HG02588 (cell line): ENCODE measurements at regions not wholly inside any gene's neighbourhood (a gene's known extent, or its start where the extent isn't known, plus 50 kb on each side); places are given as distances from the start of the nearest gene placed in this dataset.
"Not testable (repeated sequence)": the region's sequence is repeated elsewhere in the genome, so short reads cannot be mapped to it uniquely, and the experiment has no call there.

ENCODE experiments used
- ATAC-seq: cut with Tn5 transposase; IDR thresholded peaks from one replicate; pipeline ENCODE4 v1.9.1; 2021; ENCODE audit warnings: mild to moderate bottlenecking, moderate library complexity; ENCODE audit not compliant: unreplicated experiment

DNA sequence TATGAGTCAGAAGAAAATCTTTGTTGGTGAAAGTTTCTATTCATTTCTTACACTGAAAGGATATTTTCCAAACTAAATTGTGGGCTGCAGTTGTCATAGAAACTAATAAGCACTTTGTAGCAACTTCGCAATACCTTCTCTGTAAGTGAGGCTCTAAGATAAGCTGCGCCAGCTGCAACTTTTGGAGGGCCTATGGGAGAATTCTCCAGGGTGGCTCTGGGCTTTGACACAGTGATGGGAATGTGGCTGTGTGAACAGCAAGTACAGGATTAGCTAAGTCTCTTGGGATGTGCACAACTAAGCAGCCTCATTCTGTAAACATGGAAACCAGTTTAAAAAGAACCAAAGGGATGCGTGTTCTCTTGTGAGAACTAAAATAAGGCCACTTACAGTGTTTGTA is 124.6 kb upstream of the SGO1 start:
- no peak for ATAC-seq

DNA sequence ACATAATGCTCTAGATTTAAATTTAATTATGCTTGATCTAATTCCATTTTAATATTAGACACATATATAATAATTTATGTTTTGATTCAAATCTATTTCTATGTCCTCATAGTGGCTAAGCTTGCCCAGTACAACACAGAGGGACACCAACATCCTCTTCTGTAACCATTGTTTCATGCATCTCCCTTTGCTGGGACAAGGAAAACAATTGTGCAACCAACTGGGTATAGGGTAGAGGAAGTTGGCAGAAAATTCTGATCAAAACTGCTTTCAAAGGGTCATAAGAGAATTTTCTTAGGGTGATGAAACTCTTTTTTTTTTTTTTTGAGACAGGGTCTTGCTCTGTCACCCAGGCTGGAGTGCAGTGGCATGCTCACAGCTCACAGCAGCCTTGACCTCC is 121.4 kb upstream of the SGO1 start:
- ATAC-seq, result no peak

DNA sequence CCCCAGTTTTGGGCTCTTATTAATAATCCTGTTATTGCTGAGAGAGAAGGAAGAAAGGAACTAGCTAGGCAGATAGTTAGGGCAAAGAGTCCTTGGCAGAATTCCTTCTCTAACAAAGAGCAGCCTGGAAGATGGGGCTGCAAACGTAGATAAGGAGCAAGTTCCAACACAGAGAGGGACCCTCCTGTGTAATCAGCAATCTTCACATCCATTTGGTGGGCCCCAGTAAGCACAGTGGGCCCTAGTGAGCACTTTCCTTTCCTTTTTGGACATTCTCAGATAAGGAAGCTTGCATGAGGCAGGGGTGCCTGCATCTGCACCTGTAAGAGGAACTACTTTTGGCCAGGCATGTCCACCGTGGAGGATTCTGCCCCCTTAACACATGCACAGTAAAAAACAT is 119.6 kb upstream of the SGO1 start:
- ATAC-seq, result no peak

DNA sequence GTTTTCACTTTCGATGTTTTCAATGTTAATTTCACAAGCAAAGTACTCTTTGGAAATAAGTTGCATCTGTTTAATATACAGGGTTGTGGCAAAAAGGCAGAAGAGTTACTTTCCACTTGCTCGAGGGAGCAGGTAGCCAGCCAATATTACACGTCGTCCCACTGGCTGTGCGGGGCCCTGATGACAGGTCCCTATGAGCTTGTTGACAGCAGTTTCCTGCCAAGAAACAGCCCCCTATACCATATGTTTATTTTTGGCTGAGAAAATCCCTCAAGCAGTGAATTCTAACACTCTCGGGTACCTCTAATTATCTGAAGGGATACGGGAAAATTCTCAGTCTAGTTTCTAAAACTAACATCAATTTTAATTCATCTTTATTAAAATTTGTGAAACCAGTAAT is 116.8 kb upstream of the SGO1 start:
- no peak for ATAC-seq

DNA sequence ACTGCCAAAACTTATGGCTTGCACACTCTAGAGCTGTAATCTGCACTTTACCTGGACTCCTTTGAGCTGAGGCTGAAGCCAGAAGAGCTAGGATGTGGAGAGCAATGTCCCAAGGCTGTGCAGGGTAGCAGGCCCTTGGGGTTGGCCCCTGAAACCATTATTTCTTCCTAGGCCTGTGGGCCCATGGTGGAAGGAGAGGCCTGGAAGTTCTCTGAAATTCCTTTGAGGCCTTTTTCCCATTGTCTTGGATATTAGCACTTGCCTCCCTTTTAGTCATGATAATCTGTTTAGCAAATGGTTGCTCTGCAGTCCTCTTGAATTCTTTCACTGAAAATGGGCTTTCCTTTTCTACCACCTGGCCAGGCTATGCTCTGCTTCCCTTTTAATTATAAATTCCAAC is 102.0 kb upstream of the SGO1 start:
- no peak for ATAC-seq

DNA sequence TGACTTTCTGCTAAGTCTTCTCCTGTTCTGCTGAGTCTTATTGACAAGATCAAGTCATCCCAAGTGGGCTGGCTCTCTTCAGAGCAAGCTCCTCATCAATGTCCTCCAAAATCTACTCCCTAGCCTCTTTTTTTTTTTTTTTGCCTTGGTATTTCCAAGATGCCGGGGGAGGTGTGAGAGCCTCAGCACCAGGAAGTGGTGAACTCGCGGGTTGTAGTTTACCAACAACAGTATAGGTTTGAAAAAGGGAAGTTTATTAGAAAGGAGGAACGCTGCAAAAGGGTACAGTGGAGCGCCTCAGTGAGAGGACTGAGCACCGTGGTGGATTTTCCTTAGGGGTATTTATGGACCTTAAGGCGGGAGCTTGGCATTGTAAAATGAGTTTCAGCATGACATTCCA is 94.3 kb upstream of the SGO1 start:
- ATAC-seq, result no peak

DNA sequence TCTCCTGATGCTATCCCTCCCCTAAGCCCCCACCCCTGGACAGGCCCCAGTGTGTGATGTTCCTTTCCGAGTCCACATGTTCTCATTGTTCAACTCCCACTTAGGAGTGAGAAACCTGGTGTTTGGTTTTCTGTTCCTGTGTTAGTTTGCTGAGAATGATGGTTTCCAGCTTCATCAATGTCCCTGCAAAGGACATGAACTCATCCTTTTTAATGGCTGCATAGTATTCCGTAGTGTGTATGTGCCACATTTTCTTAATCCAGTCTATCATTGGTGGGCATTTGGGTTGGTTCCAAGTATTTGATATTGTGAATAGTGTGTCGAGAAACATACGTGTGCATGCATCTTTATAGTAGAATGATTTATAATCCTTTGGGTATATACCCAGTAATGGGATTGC is 80.0 kb upstream of the SGO1 start:
- ATAC-seq, result not testable (repeated sequence)

DNA sequence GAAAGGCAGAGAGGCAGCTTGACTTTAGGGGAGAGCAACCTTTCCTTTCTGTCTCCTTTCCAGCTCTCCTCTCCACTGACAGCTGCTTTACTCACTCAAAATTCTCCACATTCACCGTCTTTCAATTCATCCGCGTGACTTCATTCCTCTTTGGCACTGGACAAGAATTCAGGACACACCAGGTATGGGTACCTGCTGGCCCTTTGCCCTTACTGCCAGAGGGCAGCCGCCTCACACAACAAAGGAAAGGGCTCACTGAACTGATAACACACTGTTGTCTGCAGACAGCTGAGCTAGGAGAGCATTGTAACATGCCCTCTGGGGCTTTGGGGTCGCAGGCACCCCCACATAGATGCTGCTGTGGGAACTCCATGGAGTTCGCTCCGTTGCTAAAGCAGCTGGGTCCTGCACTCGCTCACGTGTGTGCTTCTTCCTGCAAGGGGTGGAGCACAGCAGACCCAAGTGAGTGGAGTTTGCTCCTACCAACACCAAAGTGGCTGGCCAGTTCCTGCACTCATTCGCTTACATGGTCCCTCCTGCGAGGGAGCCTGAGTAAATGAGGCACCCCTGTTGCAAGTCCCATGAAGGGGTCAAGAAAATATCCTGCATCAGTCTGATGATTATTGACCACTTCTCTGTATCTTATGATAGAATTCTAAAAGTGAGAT is 79.0 kb upstream of the SGO1 start:
- no peak for ATAC-seq

DNA sequence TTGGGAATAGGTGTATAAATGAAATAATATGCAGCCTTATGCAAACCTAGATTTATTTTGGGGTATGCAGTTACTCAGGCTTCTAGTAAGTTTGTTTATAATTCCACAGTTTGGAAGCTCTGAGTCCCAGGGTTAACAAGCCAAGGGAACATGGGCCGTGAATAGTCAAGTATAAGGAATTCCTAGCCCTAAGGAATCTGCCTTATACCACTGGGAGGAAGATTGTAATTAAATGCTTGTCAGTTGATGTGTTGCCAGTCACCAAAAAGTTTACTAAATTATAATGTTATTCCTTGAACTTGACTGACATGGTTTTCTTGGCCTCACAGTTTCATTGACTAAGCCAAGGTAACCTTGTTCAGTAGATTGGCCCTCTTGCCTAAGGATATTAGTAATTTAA is 72.4 kb upstream of the SGO1 start:
- ATAC-seq, result no peak

DNA sequence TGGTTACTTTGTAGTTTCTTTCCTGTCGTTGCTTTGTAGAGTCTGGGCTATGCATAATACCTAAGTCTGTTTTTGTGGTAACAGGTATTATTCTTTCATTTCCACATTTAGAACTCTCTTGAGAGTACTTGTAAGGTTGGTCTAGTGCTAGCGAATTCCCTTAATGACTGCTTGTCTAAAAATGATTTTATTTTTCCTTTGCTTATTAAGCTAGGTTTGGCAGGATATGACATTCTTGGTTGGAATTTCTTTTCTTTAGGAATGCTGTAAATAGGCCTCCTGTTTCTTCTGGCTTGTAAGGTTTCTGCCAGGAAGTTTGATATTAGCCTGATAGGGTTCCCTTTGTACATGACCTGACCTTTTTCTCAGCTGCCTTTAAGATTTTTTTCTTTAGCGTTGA is 70.1 kb upstream of the SGO1 start:
- ATAC-seq, result no peak

DNA sequence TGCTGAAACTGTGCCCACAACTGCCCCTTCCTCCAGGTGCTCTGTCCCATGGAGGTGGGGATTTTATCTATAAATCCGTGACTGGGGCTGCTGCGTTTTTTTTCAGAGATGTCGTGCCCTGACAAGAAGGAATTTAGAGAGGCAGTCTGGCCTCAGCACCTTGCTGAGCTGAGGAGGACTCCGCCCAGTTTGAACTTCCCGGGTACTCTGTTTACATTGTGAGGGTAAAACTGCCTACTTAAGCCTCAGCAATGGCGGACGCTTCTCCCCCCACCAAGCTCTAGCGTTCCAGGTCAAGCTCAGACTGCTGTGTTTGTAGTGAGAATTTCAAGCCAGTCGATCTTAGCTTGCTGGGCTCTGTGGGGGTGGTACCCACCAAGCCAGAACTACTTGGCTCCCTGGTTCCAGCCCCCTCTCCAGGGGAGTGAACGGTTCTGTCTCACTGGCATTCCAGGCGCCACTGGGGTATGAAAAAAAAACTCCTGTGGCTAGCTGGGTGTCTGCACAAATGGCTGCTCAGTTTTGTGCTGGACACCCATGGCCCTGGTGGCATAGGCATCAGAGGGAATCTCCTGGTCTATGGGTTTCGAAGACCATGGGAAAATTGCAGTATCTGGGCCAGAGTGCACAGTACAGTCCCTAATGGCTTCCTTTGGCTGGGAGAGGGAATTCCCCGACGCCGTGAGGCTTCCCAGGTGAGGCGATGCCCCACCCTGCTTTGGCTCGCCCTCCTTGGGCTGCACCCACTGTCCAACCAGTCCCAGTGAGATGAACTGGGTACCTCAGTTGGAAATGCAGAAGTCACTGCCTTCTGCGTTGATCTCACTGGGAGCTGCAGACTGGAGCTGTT is 68.5 kb upstream of the SGO1 start:
- ATAC-seq, result no peak

DNA sequence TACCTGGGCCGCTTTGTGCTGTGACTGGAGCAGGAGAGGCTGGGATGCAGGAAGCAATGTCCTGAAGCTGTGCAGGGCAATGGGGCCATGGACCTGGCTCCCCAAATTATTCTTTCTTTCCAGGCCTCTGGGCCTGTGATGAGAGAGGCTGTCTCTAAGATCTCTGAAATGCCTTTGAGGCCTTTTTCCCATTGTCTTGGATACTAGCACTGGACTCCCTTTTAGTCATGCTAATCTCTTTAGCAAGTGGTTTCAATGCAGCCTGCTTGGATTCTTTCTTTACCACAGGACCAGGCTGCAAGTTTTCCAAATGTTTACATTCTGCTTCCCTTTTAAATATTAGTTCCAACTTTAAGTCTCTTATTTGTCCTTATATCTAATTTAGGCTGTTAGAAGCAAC is 64.8 kb upstream of the SGO1 start:
- no peak for ATAC-seq

DNA sequence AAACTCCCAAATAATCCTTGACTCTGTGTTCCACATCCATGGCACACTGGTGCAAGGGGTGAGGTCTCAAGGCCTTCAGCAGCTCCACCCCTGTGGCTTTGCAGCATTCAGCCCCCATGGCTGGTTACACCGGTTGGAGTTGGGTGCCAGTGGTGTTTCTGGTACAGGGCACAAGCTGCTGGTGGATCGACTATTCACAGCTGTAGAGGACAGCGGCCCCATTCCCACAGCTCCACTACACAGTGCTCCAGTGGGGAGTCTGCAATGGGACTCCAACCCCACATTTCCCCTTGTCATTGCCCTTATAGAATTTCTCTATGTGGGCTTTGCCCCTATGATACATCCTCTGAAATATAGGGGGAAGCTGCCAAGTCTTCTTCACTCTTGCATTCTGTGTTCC is 64.3 kb upstream of the SGO1 start:
- ATAC-seq, result no peak

DNA sequence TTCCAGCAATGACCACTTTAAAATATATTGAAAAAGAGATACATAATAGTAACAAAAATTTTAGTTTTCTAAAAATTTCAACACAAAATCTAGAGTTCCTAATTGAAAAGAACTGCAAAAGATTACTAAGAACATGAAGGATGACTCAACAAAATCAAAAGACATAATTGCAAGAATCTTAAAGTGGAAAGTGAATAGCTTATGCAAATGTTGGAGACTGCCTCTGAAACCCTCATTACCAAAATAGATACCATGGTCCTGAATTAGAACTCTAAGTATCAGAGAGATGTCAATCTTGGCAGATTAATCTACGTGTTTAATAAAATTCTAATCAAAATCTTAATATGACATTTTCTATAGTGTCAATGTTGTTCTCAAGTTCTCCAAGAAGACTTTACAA is 60.7 kb upstream of the SGO1 start:
- peak; percentile 80 for ATAC-seq

DNA sequence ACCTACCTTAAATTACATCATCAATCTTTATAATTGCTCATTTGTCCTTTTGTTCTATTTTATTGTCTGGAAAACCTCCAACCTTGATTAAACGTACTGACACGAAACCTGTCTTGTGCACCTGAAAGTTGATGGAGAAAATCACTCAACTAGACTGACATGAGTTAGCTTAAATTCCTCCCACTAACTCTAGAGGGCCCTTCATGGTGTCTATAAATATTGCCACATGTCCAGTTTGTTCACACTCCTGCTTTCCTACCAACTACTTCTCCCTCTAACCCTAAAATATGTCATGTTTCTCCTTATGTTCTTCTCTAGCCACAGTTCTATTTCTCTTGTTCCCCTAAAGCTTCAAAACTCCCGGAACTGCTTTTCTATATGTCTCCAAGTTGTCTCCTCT is 59.8 kb upstream of the SGO1 start:
- ATAC-seq, result no peak

DNA sequence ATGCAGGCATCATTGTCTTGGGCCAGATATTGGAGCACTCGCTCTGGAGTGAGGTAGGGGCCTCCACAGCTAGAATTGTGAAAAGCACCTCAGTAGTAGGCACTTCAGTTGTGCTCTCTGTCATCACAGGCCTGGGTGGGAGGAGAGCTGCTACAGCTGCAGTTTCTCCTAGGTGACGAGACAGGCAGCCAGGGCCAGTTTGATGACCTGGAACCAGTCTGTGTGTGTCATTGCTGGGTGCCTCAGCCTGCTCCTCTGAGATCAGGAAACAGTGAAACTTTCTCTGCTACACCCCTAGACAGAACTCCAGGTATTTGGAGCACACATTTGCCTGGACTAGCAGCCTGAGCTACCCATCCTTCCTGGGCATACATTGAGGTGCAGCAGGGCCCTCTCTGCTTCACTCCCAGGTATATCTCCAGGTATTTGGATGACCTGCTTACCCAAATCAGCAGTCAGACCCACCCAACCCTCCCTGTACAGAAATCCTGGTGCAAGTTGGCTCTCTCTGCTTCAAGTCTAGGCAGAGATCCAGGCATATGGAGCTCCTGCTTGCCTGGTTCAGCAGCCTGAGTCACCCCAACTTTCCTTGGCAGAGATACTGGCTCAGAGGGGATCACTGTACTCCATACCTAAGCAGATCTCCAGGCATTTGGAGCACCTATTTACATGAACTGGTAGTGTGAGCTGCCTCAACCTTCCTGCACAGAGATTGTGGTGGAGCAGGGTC is 54.3 kb upstream of the SGO1 start:
- ATAC-seq, result no peak

DNA sequence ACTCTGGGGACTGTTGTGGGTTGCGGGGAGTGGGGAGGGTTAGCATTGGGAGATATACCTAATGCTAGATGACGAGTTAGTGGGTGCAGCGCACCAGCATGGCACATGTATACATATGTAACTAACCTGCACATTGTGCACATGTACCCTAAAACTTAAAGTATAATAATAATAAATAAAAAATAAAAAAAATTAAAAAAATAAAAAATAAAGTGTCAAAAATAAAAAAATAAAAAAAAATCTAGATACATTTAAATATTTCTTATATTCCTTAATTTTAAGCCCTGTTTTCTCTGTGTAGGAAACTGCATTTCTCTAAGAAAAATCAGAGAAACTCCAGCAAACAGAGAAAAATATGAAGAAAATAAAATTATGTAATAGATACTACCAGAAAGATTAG is 52.2 kb upstream of the SGO1 start:
- ATAC-seq, result not testable (repeated sequence)

DNA sequence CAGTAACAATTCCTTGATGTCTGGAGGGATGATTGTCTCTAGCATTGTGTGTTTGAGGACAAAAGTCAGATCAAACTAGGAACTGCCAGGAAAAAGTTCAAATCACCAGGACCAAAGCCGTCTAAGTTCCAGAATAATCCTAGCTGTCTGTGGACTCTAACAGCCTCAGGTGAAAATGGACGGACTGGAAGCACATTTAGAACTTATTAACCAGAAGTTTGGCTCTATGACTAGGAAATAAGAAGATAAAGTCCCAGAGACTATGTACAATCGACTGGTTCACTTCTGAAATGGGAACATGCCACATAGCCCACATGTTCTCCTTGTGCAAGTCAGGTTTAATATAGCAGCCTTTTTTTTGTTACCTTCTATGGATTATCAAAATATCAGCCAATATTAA is 50.6 kb upstream of the SGO1 start:
- no peak for ATAC-seq
